ENCODE measurements at regions not wholly inside any gene's neighbourhood (a gene's known extent, or its start where the extent isn't known, plus 50 kb on each side); places are given as distances from the start of the nearest gene placed in this dataset.

DNA sequence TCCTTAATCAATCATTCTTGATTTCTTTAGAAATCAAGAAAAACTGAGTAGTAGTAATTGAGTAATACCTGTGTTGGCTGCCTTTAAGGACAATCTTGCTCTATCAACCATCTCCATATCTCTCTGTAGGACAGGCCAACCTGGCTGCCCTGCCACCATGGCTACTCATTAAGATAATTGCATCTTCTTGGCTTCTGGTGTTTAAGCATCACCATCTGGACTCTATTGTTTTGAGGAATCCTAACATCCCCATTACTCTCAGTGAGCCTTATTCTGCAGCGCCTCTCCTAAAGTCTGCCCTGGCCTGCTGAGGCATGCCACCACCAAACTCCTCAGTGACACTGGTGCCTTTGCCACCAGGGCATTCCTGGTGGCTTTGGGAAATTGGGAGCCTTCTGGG, 442.6 kb upstream of the ZNF507 start:
- DNase-seq, result no peak

DNA sequence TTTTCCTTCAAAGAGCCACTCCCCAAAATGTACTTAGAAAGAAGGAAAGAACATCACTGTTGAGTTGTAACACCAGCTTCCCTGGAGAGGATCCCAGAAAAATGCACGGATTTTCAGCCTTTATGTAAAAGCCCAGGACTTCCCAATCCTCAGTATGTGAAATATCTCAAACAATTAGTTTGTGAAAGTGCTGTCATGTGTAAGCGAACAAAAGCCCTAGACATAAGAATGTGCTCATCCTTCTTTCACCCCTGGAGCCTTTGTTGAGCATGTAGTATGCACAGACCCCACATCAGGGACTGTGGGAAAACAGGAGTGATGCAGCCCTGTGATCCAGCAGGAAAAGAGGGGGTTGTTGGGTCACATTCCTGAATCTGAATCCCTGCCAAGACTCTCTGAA, 441.4 kb upstream of the ZNF507 start:
- DNase-seq, result no peak

- no peak for DNase-seq
Measured at GRCh38 chr19:31906111-31906871, 439.1 kb upstream of the ZNF507 start.

- no peak for DNase-seq
Measured at GRCh38 chr19:31907661-31908060, 437.7 kb upstream of the ZNF507 start.

GRCh38 chr19:31908080-31908479, 437.3 kb upstream of the ZNF507 start:
- DNase-seq, result no peak

- no peak for DNase-seq
Measured at GRCh38 chr19:31908496-31909225, 436.7 kb upstream of the ZNF507 start.

DNA sequence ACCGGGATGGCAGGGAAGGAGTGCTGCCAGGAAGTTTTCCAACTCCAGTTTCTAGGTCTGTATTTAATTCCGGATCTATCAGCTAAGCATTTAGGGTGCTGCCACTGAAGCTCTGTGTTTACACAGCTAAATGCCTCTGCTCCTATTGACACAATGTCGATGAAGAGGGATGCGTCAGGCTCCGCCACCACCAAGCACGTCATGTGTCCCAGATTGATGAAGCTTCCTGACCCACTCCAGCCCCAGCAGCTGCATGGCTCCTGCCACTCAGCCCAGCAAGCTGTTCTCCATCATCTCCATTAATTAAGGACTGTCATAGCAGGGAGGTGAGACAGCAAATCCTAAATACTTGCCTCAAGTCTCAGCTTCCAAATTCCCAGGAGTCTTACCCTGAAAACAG, 435.2 kb upstream of the ZNF507 start:
- no peak for DNase-seq

DNA sequence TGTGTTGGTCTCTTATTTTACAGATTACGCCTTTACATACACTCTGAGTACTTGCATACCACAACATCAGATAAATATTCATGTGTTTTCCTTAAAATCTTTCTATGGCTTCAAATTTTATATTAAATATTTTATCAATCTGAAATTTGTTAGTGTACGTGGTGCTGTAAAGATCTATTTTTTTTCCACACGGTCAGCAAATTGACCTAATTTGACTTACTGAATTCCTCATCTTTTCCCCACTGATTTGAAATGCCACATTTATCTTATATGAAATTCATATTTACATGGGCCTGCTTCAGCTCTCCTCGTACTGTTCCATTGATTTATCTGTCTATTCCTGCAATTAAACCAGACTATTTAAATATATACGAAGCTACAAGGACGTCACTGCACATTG, 433.8 kb upstream of the ZNF507 start:
- DNase-seq, result no peak

GRCh38 chr19:31913103-31913661, 432.2 kb upstream of the ZNF507 start:
- DNase-seq, result no peak

DNA sequence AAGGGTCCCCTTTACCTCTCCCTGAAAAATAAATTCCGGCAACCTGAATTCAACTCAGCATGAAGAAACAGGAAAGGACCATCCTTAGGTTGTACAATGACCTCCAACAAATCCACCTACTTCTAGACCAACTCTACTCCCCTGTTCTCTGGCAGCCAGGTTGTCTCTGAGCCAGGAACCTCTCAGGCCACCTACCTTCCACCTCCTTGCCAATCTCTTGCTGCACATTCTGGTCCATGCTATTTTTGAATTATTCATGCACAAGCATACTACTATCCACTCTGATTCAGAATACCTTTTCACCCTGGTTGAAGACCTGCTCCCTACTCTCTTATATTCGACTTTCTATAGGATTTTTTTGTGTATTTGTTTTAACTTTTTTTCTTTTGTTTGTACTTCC, 415.0 kb upstream of the ZNF507 start:
- no peak for DNase-seq

DNA sequence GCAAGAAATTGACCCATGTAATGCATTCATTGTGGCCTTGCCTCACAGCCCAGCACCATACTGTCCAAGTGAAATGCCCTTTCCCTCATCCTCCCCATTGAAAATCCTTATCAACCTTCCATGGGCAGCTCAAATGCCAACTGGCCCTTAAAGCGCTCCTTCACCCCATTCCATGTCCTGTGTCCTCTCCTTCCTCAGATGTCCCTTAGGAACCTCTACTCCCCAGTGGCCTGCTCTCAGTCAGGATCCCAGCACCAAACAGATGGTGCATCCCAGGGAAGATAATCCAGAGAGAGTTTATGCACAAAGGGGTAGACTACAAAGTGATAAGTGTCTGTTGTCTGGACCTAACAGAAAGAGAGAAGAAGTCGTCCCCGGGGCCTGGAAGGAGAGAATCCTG, 407.4 kb upstream of the ZNF507 start:
- no peak for DNase-seq

GRCh38 chr19:31938675-31939074, 406.7 kb upstream of the ZNF507 start:
- no peak for DNase-seq

DNA sequence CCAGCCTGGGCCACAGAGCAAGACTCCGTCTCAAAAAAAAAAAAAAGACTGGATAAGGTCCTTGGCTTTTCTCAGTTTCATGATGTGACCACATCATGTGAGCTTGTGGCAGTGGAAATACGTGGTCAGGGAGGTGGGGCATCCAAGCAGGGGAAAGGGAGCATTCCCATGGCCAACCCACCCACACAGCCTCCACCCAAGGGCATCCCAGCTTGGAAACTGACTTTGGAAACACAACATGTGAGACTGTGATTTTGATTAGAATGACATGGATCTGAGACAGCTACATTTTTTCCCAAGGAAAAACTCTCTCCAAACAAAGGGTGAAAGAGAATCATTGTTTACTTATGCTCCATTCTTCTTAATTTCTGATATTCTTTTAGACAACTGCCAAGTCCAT, 405.0 kb upstream of the ZNF507 start:
- no peak for DNase-seq

DNA sequence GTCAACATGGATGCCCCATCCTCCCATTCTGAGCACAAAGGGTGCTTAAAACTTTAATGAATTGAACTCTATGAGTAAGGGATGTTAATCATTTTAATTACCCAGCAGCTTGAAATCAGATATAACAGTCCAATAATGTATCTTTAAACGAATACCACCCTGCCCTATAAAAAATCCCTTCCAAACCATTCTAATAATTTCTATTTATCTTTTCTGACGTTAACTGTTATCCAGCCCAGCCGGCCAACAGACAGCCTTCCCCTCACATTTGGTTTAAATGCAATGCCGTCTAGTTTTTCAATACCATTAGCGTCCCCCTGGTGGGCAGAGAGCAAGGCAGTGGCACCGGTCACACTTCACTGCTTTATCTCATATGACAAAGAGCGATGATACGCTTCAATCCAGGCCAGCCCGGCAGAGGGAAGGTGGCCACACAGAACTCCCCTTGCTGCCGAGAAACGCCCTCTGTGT, 402.2 kb upstream of the ZNF507 start:
- no peak for DNase-seq

GRCh38 chr19:31943778-31944177, 401.6 kb upstream of the ZNF507 start:
- DNase-seq, result no peak

DNA sequence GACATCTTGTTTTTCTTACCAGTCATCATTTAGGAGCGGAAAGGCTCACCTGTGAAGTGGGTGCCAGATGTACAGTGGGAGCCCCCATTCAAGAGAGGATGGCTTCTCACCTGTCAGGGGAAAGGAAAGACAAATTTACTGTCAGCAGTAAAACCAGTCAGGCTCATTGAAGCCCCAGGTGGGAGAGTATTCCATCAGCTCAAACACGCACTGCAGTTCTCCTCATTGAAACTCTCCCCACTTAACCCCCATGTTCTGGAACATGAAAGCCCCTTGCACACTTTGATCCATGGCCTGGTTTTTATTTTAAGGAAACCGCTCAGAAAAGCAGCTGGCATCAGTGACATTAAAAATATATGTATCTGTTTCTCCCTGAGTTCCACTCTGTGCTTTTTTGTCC, 401.1 kb upstream of the ZNF507 start:
- DNase-seq, result no peak

- no peak for DNase-seq
Measured at GRCh38 chr19:31946491-31946890, 398.9 kb upstream of the ZNF507 start.

DNA sequence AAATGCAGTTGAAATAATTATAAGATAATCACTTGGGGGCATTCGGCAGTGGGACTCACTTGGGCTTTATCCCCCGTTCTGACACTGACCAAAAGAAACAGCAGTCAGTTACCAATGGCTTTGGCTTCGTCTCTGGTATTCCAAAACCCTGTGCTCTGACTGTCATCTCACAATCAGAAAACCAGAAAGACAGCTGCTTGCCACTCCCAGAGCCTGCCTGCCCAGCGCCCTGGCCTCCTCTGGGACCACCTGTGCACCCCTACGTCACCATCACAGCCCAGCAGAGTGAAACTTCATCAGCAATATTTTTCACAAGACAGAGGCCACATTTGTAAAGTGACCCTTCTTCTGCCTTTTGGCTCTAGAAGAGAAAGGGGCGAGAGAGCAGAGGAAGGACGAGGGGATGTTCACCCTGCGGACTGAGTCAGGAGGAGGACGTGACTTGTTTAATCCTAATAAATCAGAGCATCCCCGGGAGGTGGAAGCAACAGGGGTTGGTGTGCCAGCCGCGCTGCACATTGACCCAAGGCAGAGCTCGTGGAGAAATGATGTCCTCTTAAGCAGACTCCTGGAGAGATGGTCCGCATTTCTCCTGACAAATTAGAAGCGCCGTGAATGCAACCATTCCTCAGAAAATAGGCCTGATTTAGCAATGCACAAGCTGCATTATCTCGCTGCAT, 397.8 kb upstream of the ZNF507 start:
- no peak for DNase-seq

DNA sequence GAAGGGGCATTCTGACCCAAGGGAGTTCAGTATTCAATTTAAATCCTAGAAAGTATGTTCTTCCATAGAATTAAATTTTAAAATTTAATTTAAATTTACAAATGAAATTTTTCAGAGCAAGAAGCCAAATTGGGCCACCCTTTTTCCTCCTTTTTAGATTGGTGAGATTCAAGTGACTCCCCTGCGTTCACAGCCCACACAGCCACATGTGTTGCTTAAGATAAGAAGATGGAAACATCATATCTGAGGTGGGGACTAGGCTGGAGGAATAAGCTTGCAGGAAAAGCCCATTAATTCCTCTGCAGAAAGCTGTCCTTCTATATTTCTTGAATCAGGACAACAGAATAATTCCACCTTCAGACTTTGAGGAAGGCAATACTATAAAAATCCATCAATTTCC, 392.7 kb upstream of the ZNF507 start:
- no peak for DNase-seq

DNA sequence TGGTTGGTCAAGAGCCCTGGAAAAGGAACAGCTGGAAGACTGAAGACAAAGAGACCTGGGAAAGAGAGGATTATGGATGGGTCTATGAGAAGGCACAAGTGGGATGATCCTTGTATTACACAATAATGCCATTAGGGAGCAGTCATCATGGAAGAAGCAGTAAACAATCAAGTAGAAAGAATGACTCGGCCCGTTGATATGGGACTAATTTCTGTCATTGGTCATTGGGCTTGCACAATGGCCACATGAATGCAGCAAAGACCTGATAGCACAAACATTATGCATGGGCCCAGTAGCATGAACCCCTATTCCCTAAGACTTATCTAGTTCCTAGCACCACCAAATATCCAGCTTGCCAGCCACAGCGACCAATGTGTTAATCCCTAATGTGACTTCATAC, 390.3 kb upstream of the ZNF507 start:
- no peak for DNase-seq

GRCh38 chr19:31955884-31956283, 389.5 kb upstream of the ZNF507 start:
- DNase-seq, result no peak

- DNase-seq, result no peak
Measured at GRCh38 chr19:31956771-31957392, 388.5 kb upstream of the ZNF507 start.

DNA sequence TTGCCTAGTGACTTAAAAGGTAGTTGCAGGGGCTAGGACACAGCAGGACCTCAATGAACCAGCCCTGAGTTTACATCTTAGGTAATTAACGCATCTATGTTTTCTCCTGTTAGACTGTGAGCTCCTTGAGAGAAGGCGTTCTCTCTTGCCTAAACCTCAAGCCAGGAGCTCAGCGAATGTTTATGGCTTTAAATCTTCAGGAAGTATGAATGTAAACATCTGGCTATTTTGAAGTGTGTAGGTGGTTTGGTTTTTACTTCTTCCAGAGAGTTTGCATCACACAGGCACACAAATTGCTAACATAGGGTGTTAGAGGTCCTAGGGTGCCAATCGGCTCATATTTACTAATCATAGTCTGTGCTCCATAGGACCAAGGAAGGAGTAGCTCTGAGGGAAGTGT, 387.7 kb upstream of the ZNF507 start:
- no peak for DNase-seq

All from activated T-cell treated with anti-CD3 and anti-CD28 coated beads for 4 hours (primary cell).